ENCODE measurements at regions not wholly inside any gene's neighbourhood (a gene's known extent, or its start where the extent isn't known, plus 50 kb on each side); places are given as distances from the start of the nearest gene placed in this dataset.
"Not testable (repeated sequence)": the region's sequence is repeated elsewhere in the genome, so short reads cannot be mapped to it uniquely, and the experiment has no call there.

GRCh38 chr11:54979375-54979774 lies 272.7 kb downstream of the OR4A5 start:
- Mint-ChIP-seq H3K27ac (no peak overlapping the region), H3K4me3 (no peak overlapping the region), H3K9me3 (peaks cover 0 to 30% (median 7%) of the 10 kb centered on the region in 7 donors), H3K36me3 (no peaks in the 10 kb centered on the region), H3K4me1 (no peaks in the 10 kb centered on the region), H3K27me3 (ENCODE audit: low read depth in 3 of 3) (no peaks in the 10 kb centered on the region)
- Histone ChIP-seq H4K20me1 (ENCODE audit: insufficient read depth, low read length) (no peaks in the 10 kb centered on the region), H3K27me3 (ENCODE audit: control insufficient read depth in 2 of 2, insufficient read depth in 2 of 2, low read length in 2 of 2) (no peaks in the 10 kb centered on the region), H3K4me2 (replicated peaks; ENCODE audit: extremely low read depth, low read length, poor library complexity, severe bottlenecking) (no peak overlapping the region), H3K9me3 (replicated peaks in 1 of 2; ENCODE audit: control insufficient read depth in 1 of 2, insufficient read depth in 1 of 2, low read length in 2 of 2) (peaks cover 0 to 96% of the 10 kb centered on the region in 2 donors), H3K9ac (ENCODE audit: insufficient read depth, low read length, poor library complexity, severe bottlenecking) (no peak overlapping the region), H3K4me1 (ENCODE audit: control insufficient read depth in 1 of 2, insufficient read depth in 2 of 2, low read length in 2 of 2) (no peaks in the 10 kb centered on the region), H3K4me3 (replicated peaks in 1 of 3; ENCODE audit: low read depth in 2 of 3, low read length in 3 of 3) (no peak overlapping the region), H2AFZ (ENCODE audit: insufficient read depth, low read depth, low read length, poor library complexity, severe bottlenecking) (no peak overlapping the region), H3K79me2 (ENCODE audit: insufficient read depth, low read length) (no peaks in the 10 kb centered on the region), H3K36me3 (replicated peaks in 1 of 2; ENCODE audit: control insufficient read depth in 1 of 2, insufficient read depth in 2 of 2, low read length in 2 of 2) (no peaks in the 10 kb centered on the region), H3K27ac (ENCODE audit: low read depth in 1 of 2, low read length in 2 of 2) (no peak overlapping the region)
- TF ChIP-seq CTCF (IDR thresholded peaks at IDR 0.05), result no peak
- DNase-seq, result no peak
- whole genome bisulfite sequencing (ENCODE audit: insufficient coverage), result no CpG with 5 or more reads among the region's 2 CpGs
- intact Hi-C loops (cut with micrococcal nuclease), result no loop called here

GRCh38 chr11:54985731-54986130 lies 276.2 kb upstream of the TRIM48 start:
- DNase-seq, result no peak
- Histone ChIP-seq H3K9me3 (replicated peaks in 1 of 2; ENCODE audit: control insufficient read depth in 1 of 2, insufficient read depth in 1 of 2, low read length in 2 of 2) (peaks cover 0 to 71% of the 10 kb centered on the region in 2 donors), H3K4me3 (replicated peaks in 1 of 3; ENCODE audit: low read depth in 2 of 3, low read length in 3 of 3) (no peak overlapping the region), H3K9ac (ENCODE audit: insufficient read depth, low read length, poor library complexity, severe bottlenecking) (no peak overlapping the region), H3K27ac (ENCODE audit: low read depth in 1 of 2, low read length in 2 of 2) (no peak overlapping the region), H4K20me1 (ENCODE audit: insufficient read depth, low read length) (no peaks in the 10 kb centered on the region), H3K27me3 (ENCODE audit: control insufficient read depth in 2 of 2, insufficient read depth in 2 of 2, low read length in 2 of 2) (no peaks in the 10 kb centered on the region), H2AFZ (ENCODE audit: insufficient read depth, low read depth, low read length, poor library complexity, severe bottlenecking) (no peak overlapping the region), H3K4me2 (replicated peaks; ENCODE audit: extremely low read depth, low read length, poor library complexity, severe bottlenecking) (no peak overlapping the region), H3K79me2 (ENCODE audit: insufficient read depth, low read length) (no peaks in the 10 kb centered on the region), H3K36me3 (replicated peaks in 1 of 2; ENCODE audit: control insufficient read depth in 1 of 2, insufficient read depth in 2 of 2, low read length in 2 of 2) (no peaks in the 10 kb centered on the region), H3K4me1 (ENCODE audit: control insufficient read depth in 1 of 2, insufficient read depth in 2 of 2, low read length in 2 of 2) (no peaks in the 10 kb centered on the region)
- Mint-ChIP-seq H3K36me3 (no peaks in the 10 kb centered on the region), H3K27me3 (ENCODE audit: low read depth in 3 of 3) (no peaks in the 10 kb centered on the region), H3K4me3 (no peak overlapping the region), H3K4me1 (no peaks in the 10 kb centered on the region), H3K9me3 (peaks cover 0 to 26% (median 13%) of the 10 kb centered on the region in 7 donors), H3K27ac (no peak overlapping the region)
- WGBS (ENCODE audit: insufficient coverage), result 83% methylated on average over 1 of the region's 1 CpG
- intact Hi-C loops (cut with micrococcal nuclease), result no loop called here
- TF ChIP-seq CTCF (IDR thresholded peaks at IDR 0.05), result no peak

- H3K27ac Mint-ChIP-seq; H3K27ac ChIP-seq (ENCODE audit: low read depth in 1 of 2, low read length in 2 of 2); H4K20me1 ChIP-seq (ENCODE audit: insufficient read depth, low read length); H3K4me3 Mint-ChIP-seq; H3K36me3 ChIP-seq (replicated peaks in 1 of 2; ENCODE audit: control insufficient read depth in 1 of 2, insufficient read depth in 2 of 2, low read length in 2 of 2); H3K4me1 Mint-ChIP-seq; H3K4me1 ChIP-seq (ENCODE audit: control insufficient read depth in 1 of 2, insufficient read depth in 2 of 2, low read length in 2 of 2); H3K36me3 Mint-ChIP-seq; H2AFZ ChIP-seq (ENCODE audit: insufficient read depth, low read depth, low read length, poor library complexity, severe bottlenecking); H3K27me3 ChIP-seq (ENCODE audit: control insufficient read depth in 2 of 2, insufficient read depth in 2 of 2, low read length in 2 of 2); H3K4me2 ChIP-seq (replicated peaks; ENCODE audit: extremely low read depth, low read length, poor library complexity, severe bottlenecking); intact Hi-C loops (cut with micrococcal nuclease); H3K9ac ChIP-seq (ENCODE audit: insufficient read depth, low read length, poor library complexity, severe bottlenecking); H3K79me2 ChIP-seq (ENCODE audit: insufficient read depth, low read length); DNase-seq; H3K27me3 Mint-ChIP-seq (ENCODE audit: low read depth in 3 of 3); H3K4me3 ChIP-seq (replicated peaks in 1 of 3; ENCODE audit: low read depth in 2 of 3, low read length in 3 of 3): not testable (repeated sequence)
- peaks cover 0 to 22% (median 6%) of the 10 kb centered on the region in 7 donors for H3K9me3 Mint-ChIP-seq
- WGBS (ENCODE audit: insufficient coverage), result 80% methylated on average over 1 of the region's 2 CpGs
- H3K9me3 ChIP-seq (replicated peaks in 1 of 2; ENCODE audit: control insufficient read depth in 1 of 2, insufficient read depth in 1 of 2, low read length in 2 of 2), result peaks cover 0 to 82% of the 10 kb centered on the region in 2 donors
These were observed 233.1 kb upstream of the TRIM48 start for GRCh38 chr11:55028837-55029236.
